H1 (cell line): ENCODE measurements at regions not wholly inside any gene's neighbourhood (a gene's known extent, or its start where the extent isn't known, plus 50 kb on each side); places are given as distances from the start of the nearest gene placed in this dataset.

Experiments used
- ATF2 ChIP-seq: IDR thresholded peaks from 2 replicates; pipeline ENCODE4 v1.6.1; 2012; ENCODE audit warnings: low read length, inconsistent platforms
- FOSL1 ChIP-seq: IDR thresholded peaks from 2 replicates; pipeline ENCODE4 v1.6.1; 2011; ENCODE audit warnings: mild to moderate bottlenecking, low read depth, low read length, moderate library complexity; ENCODE audit not compliant: insufficient read depth
- HDAC6 ChIP-seq: IDR thresholded peaks from one replicate; pipeline ENCODE4 v1.7.1; 2012; ENCODE audit warnings: low read depth, mild to moderate bottlenecking, inconsistent platforms, low read length, moderate library complexity
- RXRA ChIP-seq: IDR thresholded peaks from 2 replicates; pipeline ENCODE4 v1.6.1; 2011; ENCODE audit warnings: low read depth, mild to moderate bottlenecking, low read length, moderate library complexity; ENCODE audit not compliant: insufficient read depth
- SP2 ChIP-seq: IDR thresholded peaks from 2 replicates; pipeline ENCODE4 v1.6.1; 2012; ENCODE audit warnings: mild to moderate bottlenecking, low read length, inconsistent platforms
- TBP ChIP-seq: IDR thresholded peaks from 2 replicates; pipeline ENCODE4 v1.6.1; 2011; ENCODE audit warnings: low read depth, low read length, improper control_type of control experiment
- ZNF274 ChIP-seq: IDR thresholded peaks from 2 replicates; pipeline ENCODE4 v1.7.0; 2012; ENCODE audit warnings: low read length, borderline replicate concordance; ENCODE audit errors: extremely low read depth

GRCh38 chr5:126184474-126184873 lies 238.7 kb upstream of the GRAMD2B start (continued):
- TF ChIP-seq ATF2 (no peak), RXRA (no peak), FOSL1 (no peak), SP2 (no peak), ZNF274 (no peak), HDAC6 (no peak), TBP (no peak)
- TF ChIP-seq, all 59 proteins: peak for 0
